GM23338 (cell line): ENCODE measurements at regions not wholly inside any gene's neighbourhood (a gene's known extent, or its start where the extent isn't known, plus 50 kb on each side); places are given as distances from the start of the nearest gene placed in this dataset.

Experiments
- ATAC-seq: fragments of 200-7000 bp; cut with Tn5 transposase; 3 replicates; pipeline ENCODE4 v1.9.1; 2020
- DNase-seq: peaks from one replicate; pipeline ENCODE4 v3.0.0-alpha.2; 2015; ENCODE audit warnings: low spot score
- H2AFZ ChIP-seq: fragments of 200-600 bp; sonication (generic); 2 replicates; pipeline ENCODE4 v1.8.0; 2016; ENCODE audit warnings: antibody characterized with exemption, mild to moderate bottlenecking, moderate library complexity
- H3F3A ChIP-seq: fragments of 200-600 bp; sonication (generic); replicated peaks from 2 replicates; pipeline ENCODE4 v1.8.0; 2017; ENCODE audit warnings: antibody characterized with exemption, mixed run types, low read depth
- H3K27ac ChIP-seq: fragments of 200-600 bp; sonication (generic); 2 replicates; pipeline ENCODE4 v1.6.1; 2016; ENCODE audit warnings: low read depth
- H3K27me3 ChIP-seq: fragments of 200-600 bp; sonication (generic); 2 replicates; pipeline ENCODE4 v1.8.0; 2016; ENCODE audit warnings: mild to moderate bottlenecking, mixed run types, moderate library complexity; ENCODE audit not compliant: insufficient read depth
- H3K36me3 ChIP-seq: fragments of 200-600 bp; sonication (generic); 2 replicates; pipeline ENCODE4 v1.8.0; 2016; ENCODE audit warnings: mild to moderate bottlenecking; ENCODE audit not compliant: insufficient read depth
- H3K4me1 ChIP-seq: fragments of 200-600 bp; sonication (generic); 2 replicates; pipeline ENCODE4 v1.8.0; 2016; ENCODE audit warnings: mild to moderate bottlenecking, moderate library complexity; ENCODE audit not compliant: insufficient read depth
- H3K4me2 ChIP-seq: fragments of 200-600 bp; sonication (generic); 2 replicates; pipeline ENCODE4 v1.7.1; 2017; ENCODE audit warnings: mixed run types
- H3K4me3 ChIP-seq: fragments of 200-600 bp; sonication (generic); 2 replicates; pipeline ENCODE4 v1.6.1; 2016; ENCODE audit warnings: mixed run types
- H3K79me2 ChIP-seq: fragments of 200-600 bp; sonication (generic); replicated peaks from 2 replicates; pipeline ENCODE4 v1.8.0; 2017; ENCODE audit warnings: mild to moderate bottlenecking; ENCODE audit not compliant: insufficient read depth
- H3K9me2 ChIP-seq: fragments of 200-600 bp; sonication (generic); 2 replicates; pipeline ENCODE4 v1.8.0; 2017; ENCODE audit not compliant: insufficient read depth
- H4K20me1 ChIP-seq: fragments of 200-600 bp; sonication (generic); replicated peaks from 2 replicates; pipeline ENCODE4 v1.8.0; 2017; ENCODE audit warnings: mild to moderate bottlenecking; ENCODE audit not compliant: insufficient read depth
- H3K27ac Mint-ChIP-seq: 2 replicates; pipeline ENCODE4 v1.8.0; 2020; ENCODE audit warnings: inconsistent platforms, mild to moderate bottlenecking, moderate library complexity, mixed read lengths
- H3K27me3 Mint-ChIP-seq: 3 replicates; pipeline ENCODE4 v1.8.0; 2022; ENCODE audit warnings: low read depth, mild to moderate bottlenecking, moderate library complexity, mixed read lengths, inconsistent platforms; ENCODE audit not compliant: insufficient read depth, poor library complexity
- H3K36me3 Mint-ChIP-seq: 3 replicates; pipeline ENCODE4 v1.8.0; 2021; ENCODE audit warnings: low read depth, mild to moderate bottlenecking, inconsistent platforms, moderate library complexity, mixed read lengths
- H3K4me1 Mint-ChIP-seq: 3 replicates; pipeline ENCODE4 v1.8.0; 2020; ENCODE audit warnings: mild to moderate bottlenecking, inconsistent platforms, mixed read lengths
- H3K4me3 Mint-ChIP-seq: 3 replicates; pipeline ENCODE4 v1.8.0; 2021; ENCODE audit warnings: moderate library complexity, mild to moderate bottlenecking, inconsistent platforms, mixed read lengths
- H3K9me3 Mint-ChIP-seq: 3 replicates; pipeline ENCODE4 v1.8.0; 2020; ENCODE audit warnings: moderate library complexity, mild to moderate bottlenecking, inconsistent platforms, mixed read lengths
- CTCF ChIP-seq, 2 experiments: fragments of 200-600 bp in 1 of 2; sonication (generic) in 1 of 2; conservative IDR thresholded peaks; 2 replicates each; pipeline versions ENCODE4 v1.5.1 to v1.6.1; 2016 to 2017; ENCODE audit warnings: antibody characterized with exemption in 2 of 2, low read depth in 2 of 2, mild to moderate bottlenecking in 2 of 2, moderate library complexity in 1 of 2
- ETS1 ChIP-seq: IDR thresholded peaks from 2 replicates; pipeline ENCODE4 v1.6.1; 2016; ENCODE audit warnings: antibody characterized with exemption
- EZH2 ChIP-seq: fragments of 200-600 bp; sonication (generic); IDR thresholded peaks from one replicate; pipeline ENCODE4 v1.8.0; 2017; ENCODE audit warnings: antibody characterized with exemption, mild to moderate bottlenecking, low read depth; ENCODE audit not compliant: unreplicated experiment
- EZH2phosphoT487 ChIP-seq: fragments of 200-600 bp; sonication (generic); IDR thresholded peaks from one replicate; pipeline ENCODE4 v1.8.1; 2018; ENCODE audit warnings: antibody characterized with exemption; ENCODE audit not compliant: unreplicated experiment
- JUNB ChIP-seq: IDR thresholded peaks from one replicate; pipeline ENCODE4 v1.6.1; 2016; ENCODE audit warnings: antibody characterized with exemption; ENCODE audit not compliant: unreplicated experiment
- POLR2AphosphoS5 ChIP-seq: IDR thresholded peaks from 2 replicates; pipeline ENCODE4 v1.6.1; 2016; ENCODE audit warnings: antibody characterized with exemption, low read depth
- REST ChIP-seq: IDR thresholded peaks from one replicate; pipeline ENCODE4 v1.6.1; 2018; ENCODE audit warnings: antibody characterized with exemption; ENCODE audit not compliant: unreplicated experiment
- ZNF331 ChIP-seq: fragments of 250-450 bp; sonication (Bioruptor Pico); IDR thresholded peaks from 2 replicates; pipeline ENCODE4 v1.5.0; 2020; ENCODE audit warnings: low read depth, mild to moderate bottlenecking, moderate library complexity
- ZNF462 ChIP-seq: fragments of 250-450 bp; sonication (Bioruptor Pico); IDR thresholded peaks from 2 replicates; pipeline ENCODE4 v1.5.0; 2020; ENCODE audit warnings: mild to moderate bottlenecking, moderate library complexity

- no peak overlapping the region for H3K27ac Mint-ChIP-seq
- H3K27ac ChIP-seq = no peak overlapping the region
- H3K4me3 Mint-ChIP-seq = peak overlapping the region; percentile 27; the same call in 1 of the 3 replicates
- peaks cover 6% of the 10 kb centered on the region; the same call in 2 of the 3 replicates for H3K36me3 Mint-ChIP-seq
- ATAC-seq (peak; percentile 97), DNase-seq (peak; percentile 83)
- H3K4me1 ChIP-seq = no peaks in the 10 kb centered on the region
- H3K27me3 Mint-ChIP-seq = peaks cover 2% of the 10 kb centered on the region
- no peaks in the 10 kb centered on the region for H4K20me1 ChIP-seq
- no peak for TF ChIP-seq EZH2
- no peak for TF ChIP-seq EZH2phosphoT487
- no peak for TF ChIP-seq ZNF331 (CRISPR knock-in tag)
- no peak for TF ChIP-seq REST
- TF ChIP-seq ZNF462 (CRISPR knock-in tag) = no peak
- TF ChIP-seq JUNB = no peak
- peak; percentile 93 to 98 for TF ChIP-seq CTCF (conservative IDR thresholded peaks at IDR 0.05; ENCODE audit: low read depth in 2 of 2)
- no peak for TF ChIP-seq ETS1
- no peak for TF ChIP-seq POLR2AphosphoS5
- no peaks in the 10 kb centered on the region for H3K79me2 ChIP-seq
- no peaks in the 10 kb centered on the region for H3F3A ChIP-seq
- H3K4me2 ChIP-seq = no peak overlapping the region
- H3K4me1 Mint-ChIP-seq = peaks cover 4% of the 10 kb centered on the region; the same call in 1 of the 3 replicates
- peak overlapping the region; percentile 23; the same call in 1 of the 2 replicates for H2AFZ ChIP-seq
- H3K4me3 ChIP-seq = no peak overlapping the region
- H3K36me3 ChIP-seq = no peaks in the 10 kb centered on the region
- H3K9me2 ChIP-seq = peaks cover 4% of the 10 kb centered on the region; the same call in 1 of the 2 replicates
- H3K9me3 Mint-ChIP-seq = peaks cover 63% of the 10 kb centered on the region
- no peaks in the 10 kb centered on the region for H3K27me3 ChIP-seq
Observed at GRCh38 chr4:189792924-189793618, 147.6 kb upstream of the FRG1 start.
